Keratinocyte (primary cell): ENCODE measurements at regions not wholly inside any gene's neighbourhood (a gene's known extent, or its start where the extent isn't known, plus 50 kb on each side); places are given as distances from the start of the nearest gene placed in this dataset.

Experiments
- DNase-seq: peaks from one replicate; pipeline ENCODE4 v3.0.0-alpha.2; 2011; ENCODE audit warnings: low read depth, missing footprints, low spot score
- FAIRE-seq: peaks from 2 replicates; lab custom pipeline; 2011; peaks lifted over from hg19 to GRCh38; lab: Jason Lieb, UNC
- H2AFZ ChIP-seq: 2 replicates; pipeline ENCODE4 v1.6.0; 2012; ENCODE audit warnings: low read length, control low read depth, inconsistent platforms; ENCODE audit not compliant: control insufficient read depth
- H3K27ac ChIP-seq: 2 replicates; pipeline ENCODE4 v1.5.1; 2011; ENCODE audit warnings: low read length; ENCODE audit not compliant: control insufficient read depth, insufficient read depth
- H3K27me3 ChIP-seq: 3 replicates; pipeline ENCODE4 v1.6.0; 2011; ENCODE audit warnings: low read length; ENCODE audit not compliant: control insufficient read depth, insufficient read depth; ENCODE audit errors: extremely low read depth
- H3K36me3 ChIP-seq, 2 experiments: 2 replicates in 1 of 2; 3 replicates in 1 of 2; pipeline ENCODE4 v1.5.1; 2011; ENCODE audit warnings: low read length in 2 of 2, mild to moderate bottlenecking in 1 of 2; ENCODE audit not compliant: control insufficient read depth in 2 of 2, insufficient read depth in 2 of 2; ENCODE audit errors: extremely low read depth in 1 of 2
- H3K4me1 ChIP-seq: 3 replicates; pipeline ENCODE4 v1.5.1; 2011; ENCODE audit warnings: low read length; ENCODE audit not compliant: control insufficient read depth, insufficient read depth; ENCODE audit errors: extremely low read depth
- H3K4me2 ChIP-seq: 3 replicates; pipeline ENCODE4 v1.6.0; 2011; ENCODE audit warnings: low read depth, low read length; ENCODE audit not compliant: control insufficient read depth, insufficient read depth; ENCODE audit errors: extremely low read depth
- H3K4me3 ChIP-seq, 3 experiments: fragments of 200-600 bp in 1 of 3; sonication (generic) in 1 of 3; 2 replicates in 2 of 3; 3 replicates in 1 of 3; pipeline ENCODE4 v1.5.1; 2011 to 2016; ENCODE audit warnings: low read length in 3 of 3, mild to moderate bottlenecking in 3 of 3, control low read depth in 2 of 3, inconsistent platforms in 1 of 3, low read depth in 1 of 3, mixed read lengths in 1 of 3, mixed run types in 1 of 3, moderate library complexity in 1 of 3; ENCODE audit not compliant: control insufficient read depth in 2 of 3, insufficient read depth in 2 of 3; ENCODE audit errors: extremely low read depth in 1 of 3
- H3K79me2 ChIP-seq: 2 replicates; pipeline ENCODE4 v1.6.0; 2012; ENCODE audit warnings: low read length; ENCODE audit not compliant: control insufficient read depth, insufficient read depth
- H3K9ac ChIP-seq: 3 replicates; pipeline ENCODE4 v1.6.0; 2011; ENCODE audit warnings: low read length; ENCODE audit not compliant: control insufficient read depth, insufficient read depth; ENCODE audit errors: extremely low read depth
- H3K9me1 ChIP-seq: 3 replicates; pipeline ENCODE4 v1.6.0; 2011; ENCODE audit warnings: low read length; ENCODE audit not compliant: control insufficient read depth, insufficient read depth; ENCODE audit errors: extremely low read depth
- H3K9me3 ChIP-seq: 2 replicates; pipeline ENCODE4 v1.5.1; 2012; ENCODE audit warnings: low read depth, low read length; ENCODE audit not compliant: control insufficient read depth
- H4K20me1 ChIP-seq: 3 replicates; pipeline ENCODE4 v1.6.0; 2011; ENCODE audit warnings: low read length; ENCODE audit not compliant: control insufficient read depth, insufficient read depth; ENCODE audit errors: extremely low read depth
- CTCF ChIP-seq, 3 experiments: IDR thresholded peaks in 1 of 3; conservative IDR thresholded peaks in 1 of 3; optimal IDR thresholded peaks in 1 of 3; 2 replicates in 2 of 3; 3 replicates in 1 of 3; pipeline versions ENCODE3 to v1.5.1; 2011; ENCODE audit warnings: low read length in 3 of 3, mild to moderate bottlenecking in 3 of 3, moderate library complexity in 2 of 3, control low read depth in 1 of 3, inconsistent platforms in 1 of 3; ENCODE audit not compliant: insufficient read depth in 2 of 3; ENCODE audit errors: extremely low read depth in 1 of 3
- EZH2 ChIP-seq: IDR thresholded peaks from one replicate; pipeline ENCODE4 v1.6.1; 2012; ENCODE audit warnings: inconsistent platforms, mild to moderate bottlenecking, low read length, moderate library complexity
- dilution Hi-C: fragments of 300-500 bp; cut with MboI; formaldehyde crosslinking; loops from one replicate; pipeline ENCODE4 v1.7.0; 2020; ENCODE audit warnings: low sequenced_read_pairs; ENCODE audit not compliant: extremely low pct_ligation_motif_present

GRCh38 chr3:23083701-23084100 is 119.4 kb upstream of the UBE2E2 start:
- no peaks in the 10 kb centered on the region for H3K9me1 ChIP-seq
- H3K4me1 ChIP-seq: no peaks in the 10 kb centered on the region
- H4K20me1 ChIP-seq: no peaks in the 10 kb centered on the region
- FAIRE-seq (no peak), DNase-seq (no peak)
- no peaks in the 10 kb centered on the region for H3K79me2 ChIP-seq
- no peak overlapping the region for H3K9ac ChIP-seq
- dilution Hi-C loops: no loop called here
- H3K4me3 ChIP-seq: no peak overlapping the region
- no peak overlapping the region for H3K4me2 ChIP-seq
- no peak overlapping the region for H3K27ac ChIP-seq
- no peaks in the 10 kb centered on the region for H3K9me3 ChIP-seq
- H2AFZ ChIP-seq: no peak overlapping the region
- H3K27me3 ChIP-seq: no peaks in the 10 kb centered on the region
- TF ChIP-seq CTCF (optimal IDR thresholded peaks at IDR 0.05 in 1 of 3, IDR thresholded peaks at IDR 0.05 in 1 of 3, conservative IDR thresholded peaks at IDR 0.05 in 1 of 3; ENCODE audit: extremely low read depth in 1 of 3, insufficient read depth in 2 of 3, low read length in 3 of 3) (no peak), EZH2 (no peak)
- no peaks in the 10 kb centered on the region for H3K36me3 ChIP-seq

- Histone ChIP-seq H2AFZ (no peak overlapping the region), H3K4me1 (no peaks in the 10 kb centered on the region), H3K9ac (no peak overlapping the region), H3K9me1 (no peaks in the 10 kb centered on the region), H4K20me1 (no peaks in the 10 kb centered on the region), H3K36me3 (no peaks in the 10 kb centered on the region), H3K79me2 (no peaks in the 10 kb centered on the region), H3K27me3 (no peaks in the 10 kb centered on the region), H3K4me2 (no peak overlapping the region), H3K27ac (no peak overlapping the region), H3K9me3 (no peaks in the 10 kb centered on the region), H3K4me3 (no peak overlapping the region)
- dilution Hi-C loops: no loop called here
- DNase-seq: no peak
- TF ChIP-seq CTCF (optimal IDR thresholded peaks at IDR 0.05 in 1 of 3, IDR thresholded peaks at IDR 0.05 in 1 of 3, conservative IDR thresholded peaks at IDR 0.05 in 1 of 3; ENCODE audit: extremely low read depth in 1 of 3, insufficient read depth in 2 of 3, low read length in 3 of 3) (no peak), EZH2 (no peak)
- no peak for FAIRE-seq
These were observed 118.8 kb upstream of the UBE2E2 start for GRCh38 chr3:23084367-23084766.
